Activated CD8-positive, alpha-beta T cell treated with anti-CD3 and anti-CD28 coated beads, Interleukin-2, amount 10 ng/mL, durations not matched to agents 7 days and 5 days (primary cell): ENCODE measurements at regions not wholly inside any gene's neighbourhood (a gene's known extent, or its start where the extent isn't known, plus 50 kb on each side); places are given as distances from the start of the nearest gene placed in this dataset.
"Not testable (repeated sequence)": the region's sequence is repeated elsewhere in the genome, so short reads cannot be mapped to it uniquely, and the experiment has no call there.

ENCODE experiments used
- ATAC-seq: fragments of 150-1000 bp; cut with Tn5 transposase; one replicate; pipeline ENCODE4 v1.10.0; 2021; ENCODE audit warnings: moderate library complexity
- CTCF ChIA-PET: fragments of 350-600 bp; sonication (Branson Sonifier 250); formaldehyde crosslinking; loops from one replicate; lab custom pipeline; 2021; ENCODE audit warnings: antibody characterized with exemption; lab: Charles Lee
- POLR2A ChIA-PET: fragments of 350-600 bp; sonication (Branson Sonifier 250); formaldehyde crosslinking; loops from one replicate; lab custom pipeline; 2021; ENCODE audit warnings: antibody characterized with exemption; lab: Charles Lee
- DNase-seq: peaks from one replicate; pipeline ENCODE4 v3.0.0-alpha.2; 2020
- H3K27ac Mint-ChIP-seq: one replicate; pipeline ENCODE4 v1.8.0; 2021; ENCODE audit warnings: mild to moderate bottlenecking, mixed read lengths
- H3K27me3 Mint-ChIP-seq: one replicate; pipeline ENCODE4 v1.8.0; 2021; ENCODE audit warnings: low read depth, mixed read lengths
- H3K36me3 Mint-ChIP-seq: one replicate; pipeline ENCODE4 v1.8.0; 2021; ENCODE audit warnings: low read depth, mixed read lengths
- H3K4me1 Mint-ChIP-seq: one replicate; pipeline ENCODE4 v1.8.0; 2021; ENCODE audit warnings: low read depth, mixed read lengths
- H3K4me3 Mint-ChIP-seq: one replicate; pipeline ENCODE4 v1.8.0; 2021; ENCODE audit warnings: mild to moderate bottlenecking, mixed read lengths
- H3K9me3 Mint-ChIP-seq: one replicate; pipeline ENCODE4 v1.8.0; 2022; ENCODE audit warnings: mixed read lengths; ENCODE audit not compliant: insufficient read depth

DNA sequence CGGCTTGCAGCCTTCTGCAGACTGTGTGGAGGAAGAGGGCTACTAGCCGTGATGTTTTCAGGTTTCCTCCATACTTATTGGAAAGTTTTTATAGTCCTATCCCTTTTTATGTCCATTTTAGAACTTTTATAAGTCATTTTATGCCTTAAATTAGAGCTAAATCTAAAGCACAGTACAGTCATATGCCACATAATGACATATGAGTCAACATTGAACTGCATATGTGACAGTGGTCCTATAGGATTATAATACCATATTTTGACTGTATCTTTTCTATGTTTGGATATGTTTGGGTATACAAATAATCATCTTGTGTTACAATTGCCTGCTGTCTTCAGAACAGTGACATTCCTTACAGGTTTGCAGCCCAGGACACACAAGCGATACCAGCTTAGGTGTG is 200.2 kb downstream of the SPRY1 start:
- ChIA-PET CTCF (interaction anchor here (1.4 to 4.4 kb wide), 3 partner anchors 8 to 64 kb away, joined by 3 to 27 read pairs (median 5); no protein-coding TSS in a partner anchor), POLR2A (no interaction called here)
- peaks cover 61% of the 10 kb centered on the region for H3K4me1 Mint-ChIP-seq
- DNase-seq: no peak
- peaks cover 4% of the 10 kb centered on the region for H3K36me3 Mint-ChIP-seq
- no peaks in the 10 kb centered on the region for H3K27me3 Mint-ChIP-seq
- peaks cover 4% of the 10 kb centered on the region for H3K9me3 Mint-ChIP-seq
- no peak for ATAC-seq
- H3K4me3 Mint-ChIP-seq: no peak overlapping the region
- no peak overlapping the region for H3K27ac Mint-ChIP-seq

DNA sequence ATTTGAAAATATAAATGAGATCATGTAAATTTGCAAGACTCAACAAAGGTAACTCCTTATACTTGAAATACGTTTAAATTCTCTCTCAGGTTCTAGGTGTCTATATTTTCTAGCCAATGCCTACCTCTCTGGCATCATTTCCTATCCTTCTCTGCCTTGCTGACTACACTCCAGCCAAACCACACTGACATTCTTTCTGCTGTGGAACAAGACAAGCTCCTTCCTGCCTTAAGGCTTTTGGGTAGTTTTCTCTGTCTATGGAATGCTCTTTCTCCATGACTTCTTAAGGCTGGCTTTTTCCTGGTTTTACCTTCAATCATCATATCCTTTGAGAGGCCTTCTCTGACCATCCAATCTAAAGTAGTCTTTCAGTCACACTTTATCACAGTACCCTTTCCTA is 201.0 kb downstream of the SPRY1 start:
- CTCF ChIA-PET: interaction anchor here (1.4 to 4.4 kb wide), 3 partner anchors 9 to 63 kb away, joined by 3 to 27 read pairs (median 5); no protein-coding TSS in a partner anchor

DNA sequence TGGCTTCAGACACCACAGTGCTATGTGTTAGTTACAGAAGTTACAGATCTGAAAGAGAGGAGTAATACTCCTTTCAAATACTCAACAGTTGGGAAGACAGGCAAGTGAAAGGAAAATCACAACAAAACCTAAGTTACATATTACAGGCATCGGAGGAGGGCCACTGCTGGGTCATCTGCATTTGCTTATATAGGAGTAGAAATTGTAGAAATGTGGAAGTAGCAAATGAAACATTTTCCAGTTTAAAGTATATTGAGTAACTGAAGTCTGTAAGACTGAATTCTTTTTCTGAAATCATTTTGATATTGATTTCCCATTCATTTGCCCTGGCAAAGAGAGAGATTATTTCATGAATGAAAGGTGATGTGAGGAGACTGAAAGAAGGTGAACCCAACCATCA is 201.7 kb downstream of the SPRY1 start:
- ATAC-seq (no peak), DNase-seq (no peak)
- Mint-ChIP-seq H3K4me1 (peaks cover 71% of the 10 kb centered on the region), H3K27ac (no peak overlapping the region), H3K4me3 (no peak overlapping the region), H3K27me3 (no peaks in the 10 kb centered on the region), H3K36me3 (peaks cover 12% of the 10 kb centered on the region), H3K9me3 (peaks cover 10% of the 10 kb centered on the region)
- POLR2A ChIA-PET: no interaction called here
- CTCF ChIA-PET: interaction anchor here (1.0 to 4.4 kb wide), 4 partner anchors 9 to 62 kb away, joined by 3 to 27 read pairs (median 4); no protein-coding TSS in a partner anchor

More for the DNA sequence above, 201.0 kb downstream of the SPRY1 start:
- ATAC-seq: no peak
- Mint-ChIP-seq H3K27ac (no peak overlapping the region), H3K4me1 (peaks cover 69% of the 10 kb centered on the region), H3K36me3 (peaks cover 11% of the 10 kb centered on the region), H3K27me3 (no peaks in the 10 kb centered on the region), H3K9me3 (peaks cover 10% of the 10 kb centered on the region), H3K4me3 (no peak overlapping the region)
- no peak for DNase-seq
- POLR2A ChIA-PET: no interaction called here

DNA sequence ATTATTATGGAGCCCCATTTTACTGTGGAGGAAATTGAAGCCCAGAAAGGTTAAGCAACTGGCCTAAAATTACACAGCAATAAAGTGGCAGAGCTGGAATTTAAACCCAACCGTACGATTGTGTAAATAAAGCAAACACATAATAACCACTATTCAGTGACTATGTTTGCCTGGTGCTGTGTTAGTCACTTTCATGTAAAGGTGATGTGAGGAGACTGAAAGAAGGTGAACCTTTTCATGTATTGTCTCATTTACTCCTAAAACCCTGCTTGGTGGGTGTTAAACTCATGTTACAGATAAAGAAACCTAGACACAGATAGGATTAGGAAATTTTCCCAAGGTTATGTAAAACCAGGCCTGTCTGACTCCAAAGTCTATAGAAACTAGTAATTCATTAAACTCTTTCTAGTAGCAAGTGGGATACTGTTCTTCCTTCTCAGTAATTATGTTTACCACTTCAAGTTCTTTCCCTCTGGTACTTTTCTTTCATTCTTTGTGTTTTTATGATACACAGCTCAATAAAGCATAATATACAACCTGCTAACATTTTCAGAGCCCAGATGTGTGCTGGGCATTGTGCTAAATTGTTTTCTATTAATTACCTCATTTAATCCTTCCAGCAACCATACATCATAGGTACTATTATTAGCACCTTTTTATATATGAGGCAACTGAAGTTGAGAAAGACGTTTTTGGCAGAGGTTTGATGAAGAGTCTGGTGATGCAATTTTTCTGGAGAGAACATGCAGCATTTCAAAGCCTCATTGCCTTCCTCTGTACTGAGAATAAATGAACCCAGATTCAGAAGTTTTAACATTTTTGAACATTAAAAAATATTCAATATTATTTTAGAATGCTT is 202.7 kb downstream of the SPRY1 start:
- H3K4me3 Mint-ChIP-seq: no peak overlapping the region
- H3K9me3 Mint-ChIP-seq: peaks cover 16% of the 10 kb centered on the region
- peaks cover 71% of the 10 kb centered on the region for H3K4me1 Mint-ChIP-seq
- peak overlapping the region; percentile 82 for H3K27ac Mint-ChIP-seq
- H3K27me3 Mint-ChIP-seq: no peaks in the 10 kb centered on the region
- DNase-seq (no peak), ATAC-seq (peak; percentile 10)
- peaks cover 19% of the 10 kb centered on the region for H3K36me3 Mint-ChIP-seq
- ChIA-PET CTCF (interaction anchor here (0.7 to 4.4 kb wide), 11 partner anchors 8 to 208 kb away, joined by 3 to 27 read pairs (median 3); partner anchors contain the start of gene SPRY1), POLR2A (interaction anchor here (0.7 to 1.4 kb wide), 4 partner anchors 18 to 200 kb away, joined by 3 to 8 read pairs (median 4); no protein-coding TSS in a partner anchor)

DNA sequence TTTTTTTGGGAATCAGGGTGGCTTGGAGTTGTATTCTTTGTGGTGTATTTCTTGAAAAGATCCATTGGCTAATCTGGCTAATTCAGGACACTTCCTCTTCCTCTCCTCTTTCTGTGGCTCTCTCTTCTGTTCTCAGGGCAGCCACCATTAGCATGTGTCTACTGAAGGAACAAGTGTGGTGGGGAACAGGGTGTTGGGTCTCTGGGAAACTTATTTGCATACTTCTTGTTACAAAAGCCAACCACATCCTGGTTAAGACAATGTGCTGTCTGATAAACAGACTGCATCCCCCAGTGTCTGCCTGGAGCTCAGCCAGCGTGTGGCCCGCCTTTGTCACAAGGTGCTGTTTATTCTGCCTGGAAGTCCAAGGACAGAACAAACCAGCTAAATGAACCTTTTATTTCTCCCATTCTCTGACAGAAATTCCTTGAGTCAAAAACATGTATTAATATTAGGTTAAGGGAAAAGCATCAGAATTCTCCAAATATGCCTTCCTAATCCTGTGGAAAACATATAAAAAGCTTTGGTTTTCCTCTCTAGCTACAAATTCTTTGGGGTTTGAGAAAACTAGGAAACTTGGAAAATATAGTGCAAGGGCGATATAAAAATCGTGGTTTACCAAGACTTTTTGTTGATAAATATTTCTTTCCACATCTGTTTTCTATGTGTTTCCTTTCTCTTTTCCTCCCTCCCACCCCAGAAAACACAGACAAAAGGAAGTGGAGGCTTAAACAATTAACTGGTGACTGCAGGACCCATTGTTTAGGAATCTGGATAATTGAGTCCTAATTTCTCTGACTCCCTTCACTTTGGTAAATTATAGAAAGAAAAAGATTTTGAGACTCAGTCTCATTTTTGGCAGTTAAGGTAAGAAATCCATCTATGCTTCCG is 203.6 kb downstream of the SPRY1 start:
- Mint-ChIP-seq H3K4me1 (peaks cover 72% of the 10 kb centered on the region), H3K27me3 (no peaks in the 10 kb centered on the region), H3K9me3 (peaks cover 21% of the 10 kb centered on the region), H3K27ac (peak overlapping the region; percentile 86), H3K36me3 (peaks cover 23% of the 10 kb centered on the region), H3K4me3 (peak overlapping the region; percentile 24)
- DNase-seq (peak; percentile 81), ATAC-seq (peak; percentile 99)
- POLR2A ChIA-PET: interaction anchor here (0.7 to 1.4 kb wide), 6 partner anchors 17 to 204 kb away, joined by 3 to 8 read pairs (median 3); partner anchors contain the start of gene SPRY1
- CTCF ChIA-PET: interaction anchor here (0.7 to 4.4 kb wide), 10 partner anchors 9 to 209 kb away, joined by 3 to 27 read pairs (median 3); partner anchors contain the start of gene SPRY1

DNA sequence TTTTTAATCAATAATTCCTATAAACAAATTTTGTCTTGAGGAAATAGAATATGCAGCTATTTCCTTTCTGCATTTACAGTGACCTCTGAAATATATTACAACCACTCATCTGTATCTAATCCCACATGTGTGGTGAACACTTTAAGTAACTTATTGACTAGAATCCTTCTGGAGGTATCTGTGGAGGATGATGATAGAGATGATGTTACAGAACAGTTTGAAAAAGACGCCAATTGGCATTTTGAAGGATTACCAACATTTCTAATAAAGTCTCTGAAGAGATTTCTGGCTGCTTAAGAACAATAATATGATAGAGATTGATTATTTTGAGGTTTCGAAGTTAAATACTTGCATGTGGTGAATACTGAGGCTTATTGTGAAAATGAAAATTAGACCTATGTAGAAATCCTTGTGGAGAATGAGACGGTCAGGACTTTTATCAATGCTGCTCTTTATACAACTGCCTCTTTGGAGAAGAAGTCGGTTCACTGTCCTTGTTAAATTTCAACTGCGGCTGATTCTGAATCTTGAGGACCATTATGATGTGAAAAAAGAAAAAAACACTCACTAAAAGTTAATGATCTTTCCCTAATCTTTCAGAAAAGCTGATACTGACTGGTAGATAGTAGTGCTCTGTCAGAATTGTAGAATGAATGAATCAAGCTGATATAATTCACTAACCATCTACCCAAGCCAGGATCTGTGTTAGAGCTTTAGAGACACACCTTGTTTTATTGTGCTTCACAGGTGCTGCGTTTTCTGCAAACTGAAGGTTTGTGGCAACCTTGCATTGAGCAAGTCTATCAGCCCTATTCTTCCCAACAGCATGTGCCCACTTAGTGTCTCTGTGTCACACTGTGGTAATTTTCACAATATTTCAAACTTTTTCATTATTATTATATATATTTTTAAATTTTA is 204.7 kb downstream of the SPRY1 start:
- Mint-ChIP-seq H3K4me3 (peak overlapping the region; percentile 24), H3K27ac (peak overlapping the region; percentile 36), H3K36me3 (peaks cover 25% of the 10 kb centered on the region), H3K4me1 (peaks cover 80% of the 10 kb centered on the region), H3K9me3 (peaks cover 21% of the 10 kb centered on the region), H3K27me3 (no peaks in the 10 kb centered on the region)
- POLR2A ChIA-PET: interaction anchor here (0.9 to 1.4 kb wide), 3 partner anchors 202 to 205 kb away, joined by 3 to 8 read pairs (median 3); partner anchors contain the start of gene SPRY1
- DNase-seq (no peak), ATAC-seq (no peak)
- CTCF ChIA-PET: interaction anchor here (1.2 to 4.4 kb wide), 4 partner anchors 37 to 203 kb away, joined by 3 to 27 read pairs (median 10); no protein-coding TSS in a partner anchor

DNA sequence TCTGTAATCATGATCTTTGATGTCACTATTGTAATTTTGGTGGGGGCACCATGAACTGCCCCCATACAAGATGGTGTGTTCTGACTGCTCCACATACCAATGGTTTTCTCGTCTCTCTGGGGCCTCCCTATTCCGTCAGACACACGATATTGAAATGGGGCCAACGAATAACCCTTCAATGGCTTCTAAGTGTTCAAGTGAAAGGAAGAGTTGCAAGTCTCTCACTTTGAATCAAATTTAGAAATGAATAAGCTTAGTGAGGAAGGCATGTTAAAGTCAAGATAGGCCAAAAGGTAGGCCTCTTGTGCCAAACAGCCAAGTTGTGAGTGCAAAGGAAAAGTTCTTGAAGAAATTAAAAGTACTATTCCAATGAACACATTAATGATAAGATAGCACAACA is 205.4 kb downstream of the SPRY1 start:
- H3K27ac Mint-ChIP-seq: no peak overlapping the region
- H3K4me3 Mint-ChIP-seq: no peak overlapping the region
- CTCF ChIA-PET: interaction anchor here (1.2 to 3.2 kb wide), 2 partner anchors 38 to 204 kb away, joined by 3 to 11 read pairs; no protein-coding TSS in a partner anchor
- POLR2A ChIA-PET: no interaction called here
- DNase-seq: no peak
- no peak for ATAC-seq
- no peaks in the 10 kb centered on the region for H3K27me3 Mint-ChIP-seq
- H3K36me3 Mint-ChIP-seq: peaks cover 25% of the 10 kb centered on the region
- peaks cover 21% of the 10 kb centered on the region for H3K9me3 Mint-ChIP-seq
- peaks cover 86% of the 10 kb centered on the region for H3K4me1 Mint-ChIP-seq

DNA sequence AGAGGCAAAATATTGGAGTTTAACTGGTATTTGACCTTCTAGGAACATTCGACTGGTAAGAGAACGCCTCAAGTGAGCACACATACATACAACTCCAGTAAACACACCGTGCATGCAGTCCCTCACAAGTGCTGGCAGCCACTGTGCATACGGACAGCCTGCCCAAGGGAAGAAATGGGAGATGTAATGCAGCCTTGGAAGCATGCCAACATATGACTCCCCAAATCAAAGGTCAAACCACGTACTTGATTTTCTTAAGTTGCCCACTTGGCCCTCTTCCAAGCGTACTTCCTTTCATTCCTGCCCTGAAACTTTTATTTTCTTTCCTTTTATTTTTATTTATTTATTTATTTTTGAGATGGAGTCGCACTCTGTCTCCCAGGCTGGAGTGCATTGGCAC is 206.6 kb downstream of the SPRY1 start:
- no peak for ATAC-seq
- CTCF ChIA-PET: interaction anchor here (3.2 kb wide), 1 partner anchor 39 kb away, joined by 11 read pairs; no protein-coding TSS in a partner anchor

DNA sequence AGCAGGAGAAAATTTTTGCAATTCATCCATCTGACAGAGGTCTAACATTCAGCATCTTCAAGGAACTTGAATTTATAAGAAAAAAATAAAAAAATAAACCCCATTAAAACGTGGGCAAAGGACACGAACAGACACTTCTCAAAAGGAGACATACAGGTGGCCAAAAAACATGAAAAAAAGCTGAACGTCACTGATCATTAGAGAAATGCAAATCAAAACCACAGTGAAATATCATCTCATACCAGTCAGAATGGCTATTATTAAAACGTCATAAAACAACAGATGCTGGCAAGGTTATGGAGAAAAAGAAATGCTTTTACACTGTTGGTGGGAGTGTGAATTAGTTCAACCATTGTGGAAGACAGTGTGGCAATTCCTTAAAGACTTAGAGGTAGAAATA is 209.2 kb downstream of the SPRY1 start:
- Mint-ChIP-seq H3K9me3 (peaks cover 17% of the 10 kb centered on the region), H3K27ac (peak overlapping the region; percentile 93), H3K36me3 (peaks cover 23% of the 10 kb centered on the region), H3K4me1 (peaks cover 71% of the 10 kb centered on the region)
- H3K4me3 Mint-ChIP-seq, ATAC-seq, POLR2A ChIA-PET, H3K27me3 Mint-ChIP-seq, DNase-seq: not testable (repeated sequence)
- CTCF ChIA-PET: interaction anchor here (1.3 to 3.2 kb wide), 3 partner anchors 41 to 205 kb away, joined by 3 to 14 read pairs (median 6); no protein-coding TSS in a partner anchor

More for the DNA sequence above, 206.6 kb downstream of the SPRY1 start:
- Mint-ChIP-seq H3K36me3 (peaks cover 27% of the 10 kb centered on the region), H3K27me3 (no peaks in the 10 kb centered on the region), H3K9me3 (peaks cover 20% of the 10 kb centered on the region), H3K27ac (no peak overlapping the region), H3K4me1 (peaks cover 87% of the 10 kb centered on the region), H3K4me3 (no peak overlapping the region)
- no peak for DNase-seq
- POLR2A ChIA-PET: no interaction called here

DNA sequence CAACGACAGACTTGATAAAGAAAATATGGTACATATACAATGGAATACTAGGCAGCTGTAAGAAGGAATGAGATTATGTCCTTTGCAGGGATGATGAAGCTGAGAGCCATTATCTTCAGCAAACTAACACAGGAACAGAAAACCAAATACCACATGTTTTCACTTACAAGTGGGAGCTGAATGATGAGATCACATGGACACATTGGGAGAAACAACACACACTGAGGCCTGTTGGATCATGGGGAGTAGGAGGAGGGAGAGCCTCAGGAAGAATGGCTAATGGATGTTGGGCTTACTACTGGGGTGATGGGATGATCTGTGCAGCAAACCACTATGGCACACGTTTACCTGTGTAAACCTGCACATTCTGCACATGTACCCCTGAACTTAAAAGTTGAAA is 209.7 kb downstream of the SPRY1 start:
- Mint-ChIP-seq H3K27ac (peak overlapping the region; percentile 93), H3K4me3 (peak overlapping the region; percentile 44), H3K9me3 (peaks cover 17% of the 10 kb centered on the region), H3K4me1 (peaks cover 68% of the 10 kb centered on the region), H3K27me3 (no peaks in the 10 kb centered on the region), H3K36me3 (peaks cover 23% of the 10 kb centered on the region)
- no peak for DNase-seq
- peak; percentile 20 for ATAC-seq
- CTCF ChIA-PET: interaction anchor here (1.3 to 3.2 kb wide), 4 partner anchors 35 to 206 kb away, joined by 3 to 14 read pairs (median 4); no protein-coding TSS in a partner anchor
- POLR2A ChIA-PET: interaction anchor here (1.2 kb wide), 1 partner anchor 210 kb away, joined by 3 read pairs; the partner anchor contains the start of gene SPRY1
